ENCODE measurements at regions not wholly inside any gene's neighbourhood (a gene's known extent, or its start where the extent isn't known, plus 50 kb on each side); places are given as distances from the start of the nearest gene placed in this dataset.

- Histone ChIP-seq H3K4me1 (ENCODE audit: low read length) (no peaks in the 10 kb centered on the region), H3K79me2 (ENCODE audit: low read length) (no peaks in the 10 kb centered on the region), H3K9me2 (replicated peaks; ENCODE audit: insufficient read depth, low read length) (no peaks in the 10 kb centered on the region), H4K20me1 (ENCODE audit: insufficient read depth, low read length) (no peaks in the 10 kb centered on the region), H2AFZ (ENCODE audit: low read length) (no peak overlapping the region), H3K9me3 (replicated peaks; ENCODE audit: insufficient read depth, low read length) (no peaks in the 10 kb centered on the region), H3K27me3 (replicated peaks; ENCODE audit: insufficient read depth, low read length) (no peaks in the 10 kb centered on the region), H3K9ac (ENCODE audit: low read length) (no peak overlapping the region), H3K36me3 (replicated peaks; ENCODE audit: insufficient read depth, low read length) (no peaks in the 10 kb centered on the region), H3K4me2 (ENCODE audit: low read depth, low read length) (no peak overlapping the region), H3K27ac (ENCODE audit: low read length) (no peak overlapping the region), H3K4me3 (ENCODE audit: low read length) (no peak overlapping the region), H3F3A (ENCODE audit: insufficient read depth, low read length) (no peaks in the 10 kb centered on the region)
- TF ChIP-seq EZH2 (optimal IDR thresholded peaks at IDR 0.05; ENCODE audit: low read depth, low read length) (no peak), EZH2phosphoT487 (IDR thresholded peaks at IDR 0.05; ENCODE audit: low read length) (no peak)
- TF ChIP-seq, protein P1, sequence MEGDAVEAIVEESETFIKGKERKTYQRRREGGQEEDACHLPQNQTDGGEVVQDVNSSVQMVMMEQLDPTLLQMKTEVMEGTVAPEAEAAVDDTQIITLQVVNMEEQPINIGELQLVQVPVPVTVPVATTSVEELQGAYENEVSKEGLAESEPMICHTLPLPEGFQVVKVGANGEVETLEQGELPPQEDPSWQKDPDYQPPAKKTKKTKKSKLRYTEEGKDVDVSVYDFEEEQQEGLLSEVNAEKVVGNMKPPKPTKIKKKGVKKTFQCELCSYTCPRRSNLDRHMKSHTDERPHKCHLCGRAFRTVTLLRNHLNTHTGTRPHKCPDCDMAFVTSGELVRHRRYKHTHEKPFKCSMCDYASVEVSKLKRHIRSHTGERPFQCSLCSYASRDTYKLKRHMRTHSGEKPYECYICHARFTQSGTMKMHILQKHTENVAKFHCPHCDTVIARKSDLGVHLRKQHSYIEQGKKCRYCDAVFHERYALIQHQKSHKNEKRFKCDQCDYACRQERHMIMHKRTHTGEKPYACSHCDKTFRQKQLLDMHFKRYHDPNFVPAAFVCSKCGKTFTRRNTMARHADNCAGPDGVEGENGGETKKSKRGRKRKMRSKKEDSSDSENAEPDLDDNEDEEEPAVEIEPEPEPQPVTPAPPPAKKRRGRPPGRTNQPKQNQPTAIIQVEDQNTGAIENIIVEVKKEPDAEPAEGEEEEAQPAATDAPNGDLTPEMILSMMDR (IDR thresholded peaks at IDR 0.05; ENCODE audit: low read length): no peak
- DNase-seq: no peak
Observed at GRCh38 chr12:19003141-19003540, 126.4 kb upstream of the PLEKHA5 start.

DNA sequence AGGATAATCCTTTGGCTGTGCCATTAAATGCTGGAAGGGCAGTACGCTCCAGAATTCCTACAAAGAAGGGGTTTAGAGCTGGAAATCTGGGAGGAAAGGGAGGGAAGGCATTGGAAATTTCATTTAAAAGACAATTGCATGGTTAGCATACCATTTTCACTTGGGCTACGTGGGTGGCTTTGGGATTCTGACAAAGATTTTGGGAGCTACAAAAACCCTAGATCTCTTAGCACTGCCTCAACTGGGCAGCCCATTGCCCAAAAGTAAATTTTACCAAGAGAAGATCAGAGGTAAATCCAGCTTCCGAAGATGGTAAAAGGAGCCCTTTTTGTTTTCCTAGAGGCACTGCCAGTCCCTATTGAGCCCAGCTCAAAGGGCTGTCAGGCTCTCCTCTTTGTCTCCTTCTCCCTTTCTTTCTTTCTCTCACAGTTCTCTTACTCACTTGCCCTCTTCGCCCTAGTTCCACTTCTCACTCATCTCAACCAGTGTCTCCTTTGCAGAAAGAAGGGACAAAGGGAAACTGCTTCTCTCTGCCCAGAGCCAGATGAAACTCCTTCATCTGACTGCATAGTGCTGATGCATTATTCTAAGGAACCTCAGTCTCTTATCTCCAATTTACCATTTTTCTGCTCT, 125.4 kb upstream of the PLEKHA5 start:
- Histone ChIP-seq H3K4me2 (ENCODE audit: low read depth, low read length) (no peak overlapping the region), H3K27ac (ENCODE audit: low read length) (no peak overlapping the region), H4K20me1 (ENCODE audit: insufficient read depth, low read length) (no peaks in the 10 kb centered on the region), H2AFZ (ENCODE audit: low read length) (no peak overlapping the region), H3K9me2 (replicated peaks; ENCODE audit: insufficient read depth, low read length) (no peaks in the 10 kb centered on the region), H3K36me3 (replicated peaks; ENCODE audit: insufficient read depth, low read length) (no peaks in the 10 kb centered on the region), H3K27me3 (replicated peaks; ENCODE audit: insufficient read depth, low read length) (no peaks in the 10 kb centered on the region), H3K9ac (ENCODE audit: low read length) (no peak overlapping the region), H3F3A (ENCODE audit: insufficient read depth, low read length) (no peaks in the 10 kb centered on the region), H3K9me3 (replicated peaks; ENCODE audit: insufficient read depth, low read length) (no peaks in the 10 kb centered on the region), H3K4me1 (ENCODE audit: low read length) (no peaks in the 10 kb centered on the region), H3K4me3 (ENCODE audit: low read length) (no peak overlapping the region), H3K79me2 (ENCODE audit: low read length) (no peaks in the 10 kb centered on the region)
- DNase-seq: no peak
- TF ChIP-seq EZH2 (optimal IDR thresholded peaks at IDR 0.05; ENCODE audit: low read depth, low read length): no peak
- TF ChIP-seq, protein P1 (IDR thresholded peaks at IDR 0.05; ENCODE audit: low read length): no peak

- Histone ChIP-seq H3K4me2 (ENCODE audit: low read depth, low read length) (no peak overlapping the region), H3K4me1 (ENCODE audit: low read length) (no peaks in the 10 kb centered on the region), H3K27me3 (replicated peaks; ENCODE audit: insufficient read depth, low read length) (no peaks in the 10 kb centered on the region), H4K20me1 (ENCODE audit: insufficient read depth, low read length) (no peaks in the 10 kb centered on the region), H3K4me3 (ENCODE audit: low read length) (no peak overlapping the region), H3K9ac (ENCODE audit: low read length) (no peak overlapping the region), H3K79me2 (ENCODE audit: low read length) (no peaks in the 10 kb centered on the region), H3K36me3 (replicated peaks; ENCODE audit: insufficient read depth, low read length) (no peaks in the 10 kb centered on the region), H3K27ac (ENCODE audit: low read length) (no peak overlapping the region), H3K9me3 (replicated peaks; ENCODE audit: insufficient read depth, low read length) (no peaks in the 10 kb centered on the region), H3K9me2 (replicated peaks; ENCODE audit: insufficient read depth, low read length) (no peaks in the 10 kb centered on the region), H2AFZ (ENCODE audit: low read length) (no peak overlapping the region), H3F3A (ENCODE audit: insufficient read depth, low read length) (no peaks in the 10 kb centered on the region)
- TF ChIP-seq EZH2 (optimal IDR thresholded peaks at IDR 0.05; ENCODE audit: low read depth, low read length) (no peak), EZH2phosphoT487 (IDR thresholded peaks at IDR 0.05; ENCODE audit: low read length) (no peak)
- TF ChIP-seq, protein P1 (IDR thresholded peaks at IDR 0.05; ENCODE audit: low read length): no peak
- DNase-seq: no peak
Observed at GRCh38 chr12:19005257-19005801, 124.2 kb upstream of the PLEKHA5 start.
